ENCODE measurements at regions not wholly inside any gene's neighbourhood (a gene's known extent, or its start where the extent isn't known, plus 50 kb on each side); places are given as distances from the start of the nearest gene placed in this dataset.
"Not testable (repeated sequence)": the region's sequence is repeated elsewhere in the genome, so short reads cannot be mapped to it uniquely, and the experiment has no call there.

DNA sequence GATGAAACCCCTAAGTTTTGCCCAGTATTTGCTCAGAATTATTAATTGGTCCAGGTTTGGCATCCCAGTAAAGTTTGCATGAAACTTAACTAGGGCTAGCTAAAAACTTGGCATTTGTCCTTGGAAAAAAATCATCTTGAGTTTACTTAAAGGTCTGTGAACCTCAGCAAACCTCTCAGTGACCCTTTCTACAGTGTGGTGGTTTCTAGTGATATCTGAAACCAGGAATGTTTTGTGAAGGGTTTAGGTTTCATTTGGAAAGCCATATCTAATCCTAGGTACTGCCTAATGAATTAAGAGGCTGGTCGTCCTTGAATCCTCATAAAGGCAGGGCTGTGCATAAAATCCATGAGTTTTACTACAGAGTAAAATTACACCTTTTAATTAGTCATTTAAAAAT is 218.5 kb upstream of the ANKRD50 start:
- Histone ChIP-seq H3K27ac (ENCODE audit: low read depth, low read length) (no peak overlapping the region), H3K9me3 (ENCODE audit: control insufficient read depth, insufficient read depth, low read length) (no peaks in the 10 kb centered on the region), H3K4me3 (ENCODE audit: low read depth, low read length) (no peak overlapping the region), H3K4me1 (ENCODE audit: control insufficient read depth, insufficient read depth, low read length) (peaks cover 14% of the 10 kb centered on the region; the same call in 1 of the 2 replicates), H3K9ac (ENCODE audit: low read depth, low read length) (no peak overlapping the region), H3K27me3 (ENCODE audit: control insufficient read depth, insufficient read depth, low read length) (no peaks in the 10 kb centered on the region), H3K36me3 (ENCODE audit: control insufficient read depth, insufficient read depth, low read length) (no peaks in the 10 kb centered on the region)

DNA sequence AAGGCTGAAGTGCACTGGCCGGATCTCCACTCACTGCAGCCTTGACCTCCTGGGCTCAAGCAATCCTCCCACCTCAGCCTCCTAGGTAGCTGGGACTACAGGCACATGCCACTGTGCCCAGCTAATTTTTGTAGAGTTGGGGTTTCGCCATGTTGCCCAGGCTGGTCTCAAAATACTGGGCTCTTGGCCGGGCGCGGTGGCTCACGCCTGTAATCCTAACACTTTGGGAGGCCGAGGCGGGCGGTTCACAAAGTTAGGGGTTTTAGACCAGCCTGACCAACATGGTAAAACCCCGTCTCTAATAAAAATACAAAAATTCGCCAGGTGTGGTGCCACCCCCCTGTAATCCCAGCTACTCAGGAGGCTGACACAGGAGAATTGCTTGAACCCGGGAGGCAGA is 210.2 kb upstream of the ANKRD50 start:
- not testable (repeated sequence) for H3K36me3 ChIP-seq (ENCODE audit: control insufficient read depth, insufficient read depth, low read length); H3K4me3 ChIP-seq (ENCODE audit: low read depth, low read length); H3K9me3 ChIP-seq (ENCODE audit: control insufficient read depth, insufficient read depth, low read length); H3K27ac ChIP-seq (ENCODE audit: low read depth, low read length); H3K27me3 ChIP-seq (ENCODE audit: control insufficient read depth, insufficient read depth, low read length); H3K9ac ChIP-seq (ENCODE audit: low read depth, low read length); H3K4me1 ChIP-seq (ENCODE audit: control insufficient read depth, insufficient read depth, low read length)

- no peaks in the 10 kb centered on the region for H3K36me3 ChIP-seq (ENCODE audit: control insufficient read depth, insufficient read depth, low read length)
- no peaks in the 10 kb centered on the region for H3K27me3 ChIP-seq (ENCODE audit: control insufficient read depth, insufficient read depth, low read length)
- no peak overlapping the region for H3K27ac ChIP-seq (ENCODE audit: low read depth, low read length)
- H3K9me3 ChIP-seq (ENCODE audit: control insufficient read depth, insufficient read depth, low read length), result no peaks in the 10 kb centered on the region
- no peak overlapping the region for H3K4me3 ChIP-seq (ENCODE audit: low read depth, low read length)
- no peak overlapping the region for H3K9ac ChIP-seq (ENCODE audit: low read depth, low read length)
- no peaks in the 10 kb centered on the region for H3K4me1 ChIP-seq (ENCODE audit: control insufficient read depth, insufficient read depth, low read length)
These were observed 206.1 kb upstream of the ANKRD50 start for GRCh38 chr4:124918559-124919122.

- no peaks in the 10 kb centered on the region for H3K36me3 ChIP-seq (ENCODE audit: control insufficient read depth, insufficient read depth, low read length)
These were observed 202.5 kb upstream of the ANKRD50 start for GRCh38 chr4:124915073-124915472.

GRCh38 chr4:124913237-124913636 is 200.7 kb upstream of the ANKRD50 start:
- H3K4me1 ChIP-seq (ENCODE audit: control insufficient read depth, insufficient read depth, low read length), result no peaks in the 10 kb centered on the region
- no peak overlapping the region for H3K4me3 ChIP-seq (ENCODE audit: low read depth, low read length)
- H3K9me3 ChIP-seq (ENCODE audit: control insufficient read depth, insufficient read depth, low read length), result peaks cover 9% of the 10 kb centered on the region; the same call in 1 of the 2 replicates
- no peak overlapping the region for H3K27ac ChIP-seq (ENCODE audit: low read depth, low read length)
- H3K9ac ChIP-seq (ENCODE audit: low read depth, low read length), result no peak overlapping the region
- H3K36me3 ChIP-seq (ENCODE audit: control insufficient read depth, insufficient read depth, low read length), result no peaks in the 10 kb centered on the region
- no peaks in the 10 kb centered on the region for H3K27me3 ChIP-seq (ENCODE audit: control insufficient read depth, insufficient read depth, low read length)

More at GRCh38 chr4:124915073-124915472, 202.5 kb upstream of the ANKRD50 start:
- Histone ChIP-seq H3K27me3 (ENCODE audit: control insufficient read depth, insufficient read depth, low read length) (no peaks in the 10 kb centered on the region), H3K9me3 (ENCODE audit: control insufficient read depth, insufficient read depth, low read length) (peaks cover 6% of the 10 kb centered on the region; the same call in 1 of the 2 replicates), H3K4me1 (ENCODE audit: control insufficient read depth, insufficient read depth, low read length) (no peaks in the 10 kb centered on the region), H3K9ac (ENCODE audit: low read depth, low read length) (no peak overlapping the region), H3K4me3 (ENCODE audit: low read depth, low read length) (no peak overlapping the region), H3K27ac (ENCODE audit: low read depth, low read length) (no peak overlapping the region)

GRCh38 chr4:124910327-124910726 is 197.8 kb upstream of the ANKRD50 start:
- H3K27me3 ChIP-seq (ENCODE audit: control insufficient read depth, insufficient read depth, low read length), result no peaks in the 10 kb centered on the region
- no peaks in the 10 kb centered on the region for H3K36me3 ChIP-seq (ENCODE audit: control insufficient read depth, insufficient read depth, low read length)
- H3K4me3 ChIP-seq (ENCODE audit: low read depth, low read length), result no peak overlapping the region
- peaks cover 9% of the 10 kb centered on the region; the same call in 1 of the 2 replicates for H3K9me3 ChIP-seq (ENCODE audit: control insufficient read depth, insufficient read depth, low read length)
- H3K9ac ChIP-seq (ENCODE audit: low read depth, low read length), result no peak overlapping the region
- H3K4me1 ChIP-seq (ENCODE audit: control insufficient read depth, insufficient read depth, low read length), result no peaks in the 10 kb centered on the region
- H3K27ac ChIP-seq (ENCODE audit: low read depth, low read length), result no peak overlapping the region

DNA sequence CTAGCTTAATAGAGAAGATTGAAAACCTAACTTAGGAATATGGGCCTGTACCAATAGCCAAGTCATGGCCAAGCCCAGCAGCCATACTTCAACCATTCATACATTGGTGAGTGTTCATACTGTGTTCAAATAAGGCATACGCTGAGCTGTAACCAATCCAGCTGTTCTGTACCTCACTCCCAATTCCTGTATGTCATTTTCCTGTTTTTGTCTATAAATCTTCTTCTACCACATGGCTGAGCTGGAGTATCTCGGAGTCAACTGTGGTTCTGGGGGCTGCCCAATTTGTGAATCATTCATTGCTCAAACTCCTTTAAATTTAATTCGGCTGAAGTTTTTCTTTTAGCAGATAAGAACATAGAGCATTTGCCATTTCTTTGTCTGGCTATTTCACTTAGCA is 195.3 kb upstream of the ANKRD50 start:
- Histone ChIP-seq H3K36me3 (ENCODE audit: control insufficient read depth, insufficient read depth, low read length) (no peaks in the 10 kb centered on the region), H3K27me3 (ENCODE audit: control insufficient read depth, insufficient read depth, low read length) (no peaks in the 10 kb centered on the region), H3K27ac (ENCODE audit: low read depth, low read length) (no peak overlapping the region), H3K4me3 (ENCODE audit: low read depth, low read length) (no peak overlapping the region), H3K4me1 (ENCODE audit: control insufficient read depth, insufficient read depth, low read length) (peaks cover 15% of the 10 kb centered on the region), H3K9ac (ENCODE audit: low read depth, low read length) (no peak overlapping the region), H3K9me3 (ENCODE audit: control insufficient read depth, insufficient read depth, low read length) (peaks cover 9% of the 10 kb centered on the region; the same call in 1 of the 2 replicates)

- Histone ChIP-seq H3K4me3 (ENCODE audit: low read depth, low read length) (no peak overlapping the region), H3K9me3 (ENCODE audit: control insufficient read depth, insufficient read depth, low read length) (0 out of 2 replicates have a peak, but pooled peaks cover 3% of the 10 kb centered on the region), H3K9ac (ENCODE audit: low read depth, low read length) (no peak overlapping the region), H3K27ac (ENCODE audit: low read depth, low read length) (no peak overlapping the region), H3K36me3 (ENCODE audit: control insufficient read depth, insufficient read depth, low read length) (no peaks in the 10 kb centered on the region), H3K27me3 (ENCODE audit: control insufficient read depth, insufficient read depth, low read length) (no peaks in the 10 kb centered on the region), H3K4me1 (ENCODE audit: control insufficient read depth, insufficient read depth, low read length) (peaks cover 15% of the 10 kb centered on the region)
These were observed 192.9 kb upstream of the ANKRD50 start for GRCh38 chr4:124905441-124905840.

DNA sequence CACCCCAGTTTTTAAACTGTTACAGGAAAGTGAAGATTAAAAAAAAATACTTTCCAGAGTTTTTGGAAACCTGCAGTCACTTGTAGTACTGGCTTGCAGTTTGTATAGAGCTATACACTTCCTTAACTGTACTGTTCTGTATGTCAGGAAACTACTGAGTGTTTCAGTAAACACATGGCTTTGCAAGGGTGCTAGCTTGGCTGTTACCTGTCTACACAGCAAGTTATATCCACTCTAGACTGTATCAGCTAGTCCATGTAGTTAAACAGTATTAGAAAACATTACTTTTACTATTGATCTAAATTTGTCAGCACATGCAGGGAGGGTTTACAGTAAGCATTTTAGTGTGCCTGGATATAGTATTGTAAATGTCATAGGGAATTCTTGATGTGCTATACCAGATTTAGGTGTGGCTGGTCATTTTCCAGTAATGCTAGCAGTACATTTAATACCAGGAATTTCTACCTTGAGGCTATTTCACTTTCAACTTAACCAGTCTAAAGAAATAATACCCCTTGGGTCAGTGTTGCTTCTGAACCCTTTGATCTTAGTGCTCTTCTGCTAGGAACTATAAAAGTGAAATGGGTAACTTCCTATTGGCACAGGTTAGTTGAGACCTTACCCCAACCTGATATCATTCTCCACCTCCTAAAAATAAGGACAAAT is 192.3 kb upstream of the ANKRD50 start:
- no peaks in the 10 kb centered on the region for H3K27me3 ChIP-seq (ENCODE audit: control insufficient read depth, insufficient read depth, low read length)
- no peak overlapping the region for H3K9ac ChIP-seq (ENCODE audit: low read depth, low read length)
- no peak overlapping the region for H3K27ac ChIP-seq (ENCODE audit: low read depth, low read length)
- no peak overlapping the region for H3K4me3 ChIP-seq (ENCODE audit: low read depth, low read length)
- peaks cover 15% of the 10 kb centered on the region for H3K4me1 ChIP-seq (ENCODE audit: control insufficient read depth, insufficient read depth, low read length)
- H3K36me3 ChIP-seq (ENCODE audit: control insufficient read depth, insufficient read depth, low read length), result no peaks in the 10 kb centered on the region
- H3K9me3 ChIP-seq (ENCODE audit: control insufficient read depth, insufficient read depth, low read length), result 0 out of 2 replicates have a peak, but pooled peaks cover 3% of the 10 kb centered on the region

- Histone ChIP-seq H3K27ac (ENCODE audit: low read depth, low read length) (no peak overlapping the region), H3K36me3 (ENCODE audit: control insufficient read depth, insufficient read depth, low read length) (no peaks in the 10 kb centered on the region), H3K9me3 (ENCODE audit: control insufficient read depth, insufficient read depth, low read length) (0 out of 2 replicates have a peak, but pooled peaks cover 3% of the 10 kb centered on the region), H3K4me1 (ENCODE audit: control insufficient read depth, insufficient read depth, low read length) (peaks cover 15% of the 10 kb centered on the region), H3K4me3 (ENCODE audit: low read depth, low read length) (no peak overlapping the region), H3K27me3 (ENCODE audit: control insufficient read depth, insufficient read depth, low read length) (no peaks in the 10 kb centered on the region), H3K9ac (ENCODE audit: low read depth, low read length) (no peak overlapping the region)
These were observed 191.6 kb upstream of the ANKRD50 start for GRCh38 chr4:124903995-124904722.

DNA sequence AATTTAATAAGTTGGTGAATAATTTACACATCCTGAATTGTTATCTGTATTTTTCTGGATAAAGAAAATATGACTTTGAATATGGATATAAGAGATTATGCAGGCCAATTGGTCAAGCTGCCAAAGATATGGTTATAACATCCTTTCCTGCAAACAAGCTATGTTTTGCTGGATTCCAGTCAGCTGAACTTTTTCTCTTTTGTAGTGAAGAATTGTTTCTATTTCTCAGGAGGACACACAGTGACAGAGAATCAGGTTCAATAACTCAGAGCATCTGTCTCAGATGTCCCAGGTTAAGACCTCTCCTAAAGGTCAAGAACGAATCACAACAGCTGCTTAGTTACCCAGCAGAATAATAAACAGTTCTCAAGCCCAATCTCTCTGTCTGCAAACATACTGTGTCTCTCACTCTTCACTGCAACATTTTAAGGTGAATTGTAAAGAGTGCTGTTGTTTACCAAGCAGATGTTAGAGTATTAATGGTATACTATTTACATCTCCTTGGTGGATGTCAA is 189.5 kb upstream of the ANKRD50 start:
- Histone ChIP-seq H3K4me1 (ENCODE audit: control insufficient read depth, insufficient read depth, low read length) (peaks cover 15% of the 10 kb centered on the region), H3K9me3 (ENCODE audit: control insufficient read depth, insufficient read depth, low read length) (no peaks in the 10 kb centered on the region), H3K36me3 (ENCODE audit: control insufficient read depth, insufficient read depth, low read length) (no peaks in the 10 kb centered on the region), H3K4me3 (ENCODE audit: low read depth, low read length) (no peak overlapping the region), H3K27ac (ENCODE audit: low read depth, low read length) (no peak overlapping the region), H3K27me3 (ENCODE audit: control insufficient read depth, insufficient read depth, low read length) (no peaks in the 10 kb centered on the region), H3K9ac (ENCODE audit: low read depth, low read length) (no peak overlapping the region)

All from HUES48 (cell line).